ENCODE measurements at regions not wholly inside any gene's neighbourhood (a gene's known extent, or its start where the extent isn't known, plus 50 kb on each side); places are given as distances from the start of the nearest gene placed in this dataset.

GRCh38 chr5:174901336-174901735, 177.0 kb downstream of the MSX2 start:
- no peak for TF ChIP-seq OSR1 (CRISPR knock-in tag; IDR thresholded peaks at IDR 0.05)
- TF ChIP-seq GLIS3 (CRISPR knock-in tag; IDR thresholded peaks at IDR 0.05) = no peak
- no peak for TF ChIP-seq PATZ1 (CRISPR knock-in tag; IDR thresholded peaks at IDR 0.05; ENCODE audit: borderline replicate concordance)
- no peak for TF ChIP-seq ARNTL (CRISPR knock-in tag; IDR thresholded peaks at IDR 0.05; ENCODE audit: borderline replicate concordance, low read depth)
- no peak for TF ChIP-seq ZFP3 (CRISPR knock-in tag; IDR thresholded peaks at IDR 0.05)
- TF ChIP-seq CSRNP3 (CRISPR knock-in tag; IDR thresholded peaks at IDR 0.05) = no peak
- TF ChIP-seq PPARA (CRISPR knock-in tag; IDR thresholded peaks at IDR 0.05; ENCODE audit: borderline replicate concordance) = no peak
- TF ChIP-seq ISL1 (CRISPR knock-in tag; IDR thresholded peaks at IDR 0.05) = no peak
- TF ChIP-seq CREB5 (CRISPR knock-in tag; IDR thresholded peaks at IDR 0.05; ENCODE audit: low read depth) = no peak
